ENCODE measurements at regions not wholly inside any gene's neighbourhood (a gene's known extent, or its start where the extent isn't known, plus 50 kb on each side); places are given as distances from the start of the nearest gene placed in this dataset.

DNA sequence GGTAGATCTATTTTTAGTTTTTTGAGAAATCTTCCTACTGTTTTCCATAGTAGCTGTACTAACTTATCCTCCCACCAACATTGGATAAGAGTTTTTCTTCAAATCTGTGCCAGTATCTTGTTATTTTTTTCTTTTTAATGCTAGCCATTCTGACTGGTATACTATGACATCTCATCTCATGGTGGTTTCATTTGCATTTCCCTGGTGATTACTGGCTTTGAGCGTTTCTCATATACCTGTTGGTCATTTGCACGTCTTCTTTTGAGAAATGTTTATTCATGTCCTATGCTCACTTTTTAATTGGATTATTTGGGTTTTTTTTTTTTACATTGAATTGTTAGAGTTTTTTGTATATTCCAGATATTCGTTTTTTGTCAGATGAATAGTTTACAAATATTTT, 398.1 kb downstream of the OCA2 start:
- TF ChIP-seq ZFP37 (tag by site-specific recombination; IDR thresholded peaks at IDR 0.05) (no peak), ZNF366 (tag by site-specific recombination; conservative IDR thresholded peaks at IDR 0.05) (no peak), IKZF3 (tag by site-specific recombination; IDR thresholded peaks at IDR 0.05) (no peak), ZNF202 (tag by site-specific recombination; IDR thresholded peaks at IDR 0.05; ENCODE audit: borderline replicate concordance) (no peak)
- TF ChIP-seq, protein P1, sequence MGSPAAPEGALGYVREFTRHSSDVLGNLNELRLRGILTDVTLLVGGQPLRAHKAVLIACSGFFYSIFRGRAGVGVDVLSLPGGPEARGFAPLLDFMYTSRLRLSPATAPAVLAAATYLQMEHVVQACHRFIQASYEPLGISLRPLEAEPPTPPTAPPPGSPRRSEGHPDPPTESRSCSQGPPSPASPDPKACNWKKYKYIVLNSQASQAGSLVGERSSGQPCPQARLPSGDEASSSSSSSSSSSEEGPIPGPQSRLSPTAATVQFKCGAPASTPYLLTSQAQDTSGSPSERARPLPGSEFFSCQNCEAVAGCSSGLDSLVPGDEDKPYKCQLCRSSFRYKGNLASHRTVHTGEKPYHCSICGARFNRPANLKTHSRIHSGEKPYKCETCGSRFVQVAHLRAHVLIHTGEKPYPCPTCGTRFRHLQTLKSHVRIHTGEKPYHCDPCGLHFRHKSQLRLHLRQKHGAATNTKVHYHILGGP (tag by site-specific recombination; IDR thresholded peaks at IDR 0.05) = no peak
- TF ChIP-seq, protein P2, sequence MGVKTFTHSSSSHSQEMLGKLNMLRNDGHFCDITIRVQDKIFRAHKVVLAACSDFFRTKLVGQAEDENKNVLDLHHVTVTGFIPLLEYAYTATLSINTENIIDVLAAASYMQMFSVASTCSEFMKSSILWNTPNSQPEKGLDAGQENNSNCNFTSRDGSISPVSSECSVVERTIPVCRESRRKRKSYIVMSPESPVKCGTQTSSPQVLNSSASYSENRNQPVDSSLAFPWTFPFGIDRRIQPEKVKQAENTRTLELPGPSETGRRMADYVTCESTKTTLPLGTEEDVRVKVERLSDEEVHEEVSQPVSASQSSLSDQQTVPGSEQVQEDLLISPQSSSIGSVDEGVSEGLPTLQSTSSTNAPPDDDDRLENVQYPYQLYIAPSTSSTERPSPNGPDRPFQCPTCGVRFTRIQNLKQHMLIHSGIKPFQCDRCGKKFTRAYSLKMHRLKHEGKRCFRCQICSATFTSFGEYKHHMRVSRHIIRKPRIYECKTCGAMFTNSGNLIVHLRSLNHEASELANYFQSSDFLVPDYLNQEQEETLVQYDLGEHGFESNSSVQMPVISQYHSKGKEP (tag by site-specific recombination; IDR thresholded peaks at IDR 0.05) = no peak
- no peaks in the 10 kb centered on the region for H3K36me3 ChIP-seq (ENCODE audit: control insufficient read depth in 2 of 2, insufficient read depth in 1 of 2, low read length in 2 of 2)
- H3K4me1 ChIP-seq (ENCODE audit: control insufficient read depth, insufficient read depth, low read length) = no peaks in the 10 kb centered on the region
- CTCF ChIA-PET = no interaction called here
- no peaks in the 10 kb centered on the region for H3K9me3 ChIP-seq (ENCODE audit: control insufficient read depth, insufficient read depth, low read depth, low read length)
- H3K4me3 ChIP-seq (ENCODE audit: low read depth, low read length) = no peak overlapping the region
- H3K27ac ChIP-seq (ENCODE audit: extremely low read depth, low read depth, low read length) = no peak overlapping the region
- POLR2A ChIA-PET = no interaction called here

DNA sequence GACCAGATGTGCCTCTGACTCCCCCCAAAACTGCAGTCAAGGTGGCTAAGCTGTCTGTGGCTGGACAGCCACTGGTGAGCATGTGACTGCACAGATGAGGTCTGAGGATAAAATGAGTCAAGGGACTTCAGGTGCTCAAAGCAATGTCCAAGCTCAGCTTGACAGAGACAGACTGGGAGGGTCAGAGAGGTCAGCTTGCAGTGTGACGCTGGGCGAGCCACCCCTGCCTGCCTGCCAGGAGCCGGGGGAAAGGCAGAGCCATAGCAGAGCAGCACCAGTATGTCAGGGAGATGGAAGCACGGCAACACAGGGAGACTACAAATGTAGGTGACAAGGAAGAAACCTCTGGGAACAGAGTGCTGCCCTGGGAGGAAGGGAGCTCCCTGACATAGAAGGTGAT, 399.4 kb downstream of the OCA2 start:
- CTCF ChIA-PET = no interaction called here
- H3K27ac ChIP-seq (ENCODE audit: extremely low read depth, low read depth, low read length) = no peak overlapping the region
- TF ChIP-seq ZNF571 (tag by site-specific recombination; IDR thresholded peaks at IDR 0.05) (no peak), KLF16 (tag by site-specific recombination; IDR thresholded peaks at IDR 0.05) (no peak), ZNF175 (tag by site-specific recombination; IDR thresholded peaks at IDR 0.05) (no peak), ZEB2 (tag by site-specific recombination; IDR thresholded peaks at IDR 0.05) (no peak), GLI2 (tag by site-specific recombination; IDR thresholded peaks at IDR 0.05; ENCODE audit: borderline replicate concordance, low read depth) (no peak), ZNF776 (tag by site-specific recombination; IDR thresholded peaks at IDR 0.05; ENCODE audit: borderline replicate concordance) (no peak), ZNF121 (tag by site-specific recombination; IDR thresholded peaks at IDR 0.05) (no peak), ZNF621 (tag by site-specific recombination; IDR thresholded peaks at IDR 0.05) (no peak), ZNF174 (tag by site-specific recombination; IDR thresholded peaks at IDR 0.05) (no peak), KLF10 (tag by site-specific recombination; IDR thresholded peaks at IDR 0.05) (no peak), ZNF138 (tag by site-specific recombination; IDR thresholded peaks at IDR 0.05; ENCODE audit: borderline replicate concordance) (no peak), REPIN1 (tag by site-specific recombination; IDR thresholded peaks at IDR 0.05; ENCODE audit: low read depth) (no peak), ZBTB1 (tag by site-specific recombination; IDR thresholded peaks at IDR 0.05) (no peak), ZNF629 (tag by site-specific recombination; IDR thresholded peaks at IDR 0.05) (no peak)
- TF ChIP-seq, protein P3, sequence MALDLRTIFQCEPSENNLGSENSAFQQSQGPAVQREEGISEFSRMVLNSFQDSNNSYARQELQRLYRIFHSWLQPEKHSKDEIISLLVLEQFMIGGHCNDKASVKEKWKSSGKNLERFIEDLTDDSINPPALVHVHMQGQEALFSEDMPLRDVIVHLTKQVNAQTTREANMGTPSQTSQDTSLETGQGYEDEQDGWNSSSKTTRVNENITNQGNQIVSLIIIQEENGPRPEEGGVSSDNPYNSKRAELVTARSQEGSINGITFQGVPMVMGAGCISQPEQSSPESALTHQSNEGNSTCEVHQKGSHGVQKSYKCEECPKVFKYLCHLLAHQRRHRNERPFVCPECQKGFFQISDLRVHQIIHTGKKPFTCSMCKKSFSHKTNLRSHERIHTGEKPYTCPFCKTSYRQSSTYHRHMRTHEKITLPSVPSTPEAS (tag by site-specific recombination; IDR thresholded peaks at IDR 0.05) = no peak
- TF ChIP-seq, protein P4, sequence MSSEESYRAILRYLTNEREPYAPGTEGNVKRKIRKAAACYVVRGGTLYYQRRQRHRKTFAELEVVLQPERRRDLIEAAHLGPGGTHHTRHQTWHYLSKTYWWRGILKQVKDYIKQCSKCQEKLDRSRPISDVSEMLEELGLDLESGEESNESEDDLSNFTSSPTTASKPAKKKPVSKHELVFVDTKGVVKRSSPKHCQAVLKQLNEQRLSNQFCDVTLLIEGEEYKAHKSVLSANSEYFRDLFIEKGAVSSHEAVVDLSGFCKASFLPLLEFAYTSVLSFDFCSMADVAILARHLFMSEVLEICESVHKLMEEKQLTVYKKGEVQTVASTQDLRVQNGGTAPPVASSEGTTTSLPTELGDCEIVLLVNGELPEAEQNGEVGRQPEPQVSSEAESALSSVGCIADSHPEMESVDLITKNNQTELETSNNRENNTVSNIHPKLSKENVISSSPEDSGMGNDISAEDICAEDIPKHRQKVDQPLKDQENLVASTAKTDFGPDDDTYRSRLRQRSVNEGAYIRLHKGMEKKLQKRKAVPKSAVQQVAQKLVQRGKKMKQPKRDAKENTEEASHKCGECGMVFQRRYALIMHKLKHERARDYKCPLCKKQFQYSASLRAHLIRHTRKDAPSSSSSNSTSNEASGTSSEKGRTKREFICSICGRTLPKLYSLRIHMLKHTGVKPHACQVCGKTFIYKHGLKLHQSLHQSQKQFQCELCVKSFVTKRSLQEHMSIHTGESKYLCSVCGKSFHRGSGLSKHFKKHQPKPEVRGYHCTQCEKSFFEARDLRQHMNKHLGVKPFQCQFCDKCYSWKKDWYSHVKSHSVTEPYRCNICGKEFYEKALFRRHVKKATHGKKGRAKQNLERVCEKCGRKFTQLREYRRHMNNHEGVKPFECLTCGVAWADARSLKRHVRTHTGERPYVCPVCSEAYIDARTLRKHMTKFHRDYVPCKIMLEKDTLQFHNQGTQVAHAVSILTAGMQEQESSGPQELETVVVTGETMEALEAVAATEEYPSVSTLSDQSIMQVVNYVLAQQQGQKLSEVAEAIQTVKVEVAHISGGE (tag by site-specific recombination; conservative IDR thresholded peaks at IDR 0.05; ENCODE audit: low read depth) = no peak
- TF ChIP-seq, protein P1 (tag by site-specific recombination; IDR thresholded peaks at IDR 0.05) = no peak
- TF ChIP-seq, protein P5, sequence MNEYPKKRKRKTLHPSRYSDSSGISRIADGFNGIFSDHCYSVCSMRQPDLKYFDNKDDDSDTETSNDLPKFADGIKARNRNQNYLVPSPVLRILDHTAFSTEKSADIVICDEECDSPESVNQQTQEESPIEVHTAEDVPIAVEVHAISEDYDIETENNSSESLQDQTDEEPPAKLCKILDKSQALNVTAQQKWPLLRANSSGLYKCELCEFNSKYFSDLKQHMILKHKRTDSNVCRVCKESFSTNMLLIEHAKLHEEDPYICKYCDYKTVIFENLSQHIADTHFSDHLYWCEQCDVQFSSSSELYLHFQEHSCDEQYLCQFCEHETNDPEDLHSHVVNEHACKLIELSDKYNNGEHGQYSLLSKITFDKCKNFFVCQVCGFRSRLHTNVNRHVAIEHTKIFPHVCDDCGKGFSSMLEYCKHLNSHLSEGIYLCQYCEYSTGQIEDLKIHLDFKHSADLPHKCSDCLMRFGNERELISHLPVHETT (tag by site-specific recombination; IDR thresholded peaks at IDR 0.05) = no peak
- H3K9me3 ChIP-seq (ENCODE audit: control insufficient read depth, insufficient read depth, low read depth, low read length) = no peaks in the 10 kb centered on the region
- H3K4me3 ChIP-seq (ENCODE audit: low read depth, low read length) = no peak overlapping the region
- H3K4me1 ChIP-seq (ENCODE audit: control insufficient read depth, insufficient read depth, low read length) = no peaks in the 10 kb centered on the region
- H3K36me3 ChIP-seq (ENCODE audit: control insufficient read depth in 2 of 2, insufficient read depth in 1 of 2, low read length in 2 of 2) = no peaks in the 10 kb centered on the region
- POLR2A ChIA-PET = no interaction called here

Measured in HEK293 (cell line).